K562 (cell line): ENCODE measurements at regions not wholly inside any gene's neighbourhood (a gene's known extent, or its start where the extent isn't known, plus 50 kb on each side); places are given as distances from the start of the nearest gene placed in this dataset.

Source experiments
- ATAC-seq: fragments of 200-7000 bp; cut with Tn5 transposase; 3 replicates; pipeline ENCODE4 v1.9.1; 2020; ENCODE audit warnings: moderate library complexity
- BruUV-seq: library from RNA; stranded (reverse); fragments of 400-500 nt; replicated peaks from 2 replicates; lab custom pipeline; 2021; lab: Mats Ljungman, UMichigan
- CTCF ChIA-PET: fragments of 300-600 bp; formaldehyde crosslinking; extraction: SDS; loops from one replicate; lab custom pipeline; 2021; ENCODE audit warnings: low intra/inter-chr PET ratio; lab: Yijun Ruan, JAX
- POLR2A ChIA-PET: fragments of 300-600, 350-650 bp; sonication (Branson Sonifier 250); formaldehyde crosslinking; extraction: SDS; loops from one replicate; lab custom pipeline; 2021; ENCODE audit warnings: antibody characterized with exemption, inconsistent platforms; lab: Yijun Ruan, JAX
- DNase-seq, 4 experiments: peaks; one replicate each; pipeline versions ENCODE4 v3.0.0 to v3.0.0-alpha.2; 2011 to 2018; ENCODE audit warnings: low spot score in 3 of 4, mixed read lengths in 3 of 4; ENCODE audit errors: extremely low read depth in 1 of 4
- FAIRE-seq: peaks from 2 replicates; lab custom pipeline; 2011; peaks lifted over from hg19 to GRCh38; lab: Jason Lieb, UNC
- H2AFZ ChIP-seq: 2 replicates; pipeline ENCODE4 v1.6.0; 2011; ENCODE audit warnings: low read depth, low read length, control low read depth, inconsistent platforms
- H3K27ac ChIP-seq: fragments of 200-600 bp; 3 replicates; pipeline ENCODE4 v1.8.0; 2011; ENCODE audit warnings: low read depth, mild to moderate bottlenecking, control low read depth, inconsistent platforms, low read length, moderate library complexity, mixed read lengths; ENCODE audit errors: extremely low read depth
- H3K27me3 ChIP-seq, 2 experiments: fragments of 300-600 bp in 1 of 2; 2 replicates in 1 of 2; 3 replicates in 1 of 2; pipeline versions ENCODE4 v1.6.0 to v1.8.0; 2011; ENCODE audit warnings: inconsistent platforms in 2 of 2, low read length in 2 of 2, mild to moderate bottlenecking in 1 of 2, mixed read lengths in 1 of 2, moderate library complexity in 1 of 2; ENCODE audit not compliant: control insufficient read depth in 2 of 2, insufficient read depth in 2 of 2
- H3K36me3 ChIP-seq: fragments of 300-600 bp; 3 replicates; pipeline ENCODE4 v1.8.0; 2011; ENCODE audit warnings: mild to moderate bottlenecking, low read length, inconsistent platforms; ENCODE audit not compliant: control insufficient read depth, insufficient read depth
- H3K4me1 ChIP-seq, 2 experiments: fragments of 200-600 bp in 1 of 2; replicated peaks in 1 of 2; 2 replicates in 1 of 2; 3 replicates in 1 of 2; pipeline versions ENCODE4 v1.5.1 to v1.8.0; 2011; ENCODE audit warnings: inconsistent platforms in 2 of 2, low read length in 2 of 2, mild to moderate bottlenecking in 1 of 2, mixed read lengths in 1 of 2, moderate library complexity in 1 of 2; ENCODE audit not compliant: control insufficient read depth in 2 of 2, insufficient read depth in 2 of 2
- H3K4me2 ChIP-seq: 2 replicates; pipeline ENCODE4 v1.6.1; 2011; ENCODE audit warnings: low read length, control low read depth, inconsistent platforms, mixed read lengths; ENCODE audit not compliant: insufficient read depth
- H3K4me3 ChIP-seq: fragments of 200-600 bp; sonication (generic), shearing (Covaris generic); 2 replicates; pipeline ENCODE4 v1.5.1; 2016; ENCODE audit warnings: control low read depth, inconsistent platforms
- H3K79me2 ChIP-seq: fragments of 200-600 bp; 3 replicates; pipeline ENCODE4 v1.8.0; 2011; ENCODE audit warnings: low read length, inconsistent platforms; ENCODE audit not compliant: control insufficient read depth, insufficient read depth
- H3K9ac ChIP-seq, 2 experiments: 2 replicates each; pipeline versions ENCODE4 v1.6.0 to v1.6.1; 2011; ENCODE audit warnings: low read depth in 2 of 2, low read length in 2 of 2, control low read depth in 1 of 2, inconsistent platforms in 1 of 2, mild to moderate bottlenecking in 1 of 2, mixed read lengths in 1 of 2; ENCODE audit not compliant: insufficient read depth in 1 of 2
- H3K9me1 ChIP-seq: one replicate; pipeline ENCODE4 v1.6.0; 2011; ENCODE audit warnings: inconsistent platforms, mild to moderate bottlenecking, low read length, moderate library complexity; ENCODE audit not compliant: control insufficient read depth, insufficient read depth
- H3K9me3 ChIP-seq: replicated peaks from 2 replicates; pipeline ENCODE4 v1.5.1; 2011; ENCODE audit warnings: low read depth, low read length, inconsistent platforms; ENCODE audit not compliant: control insufficient read depth, insufficient read depth
- H4K20me1 ChIP-seq: replicated peaks from 2 replicates; pipeline ENCODE4 v1.6.1; 2011; ENCODE audit warnings: low read length, inconsistent platforms, mixed read lengths; ENCODE audit not compliant: control insufficient read depth, insufficient read depth
- BCL6 ChIP-seq: fragments of 250-450 bp; sonication (Bioruptor Pico); IDR thresholded peaks from 2 replicates; pipeline ENCODE4 v1.4.0; 2020
- HCFC1 ChIP-seq: IDR thresholded peaks from 2 replicates; pipeline ENCODE4 v1.6.1; 2012; ENCODE audit warnings: low read depth, low read length, improper control_type of control experiment
- HLTF ChIP-seq: fragments of 450-650 bp; IDR thresholded peaks from 2 replicates; pipeline ENCODE4 v1.6.1; 2016
- MTA2 ChIP-seq: fragments of 450-650 bp; IDR thresholded peaks from 2 replicates; pipeline ENCODE4 v1.6.1; 2016; ENCODE audit warnings: low read depth
- POLR2AphosphoS2 ChIP-seq: IDR thresholded peaks from 2 replicates; pipeline ENCODE4 v1.6.1; 2012; ENCODE audit warnings: low read length, improper control_type of control experiment
- ZFP36 ChIP-seq: fragments of 150-350 bp; IDR thresholded peaks from 2 replicates; pipeline ENCODE4 v1.6.1; 2018; ENCODE audit warnings: low read length, low read depth; ENCODE audit not compliant: partially characterized antibody
- ZNF134 ChIP-seq: fragments of 250-450 bp; sonication (Bioruptor Pico); conservative IDR thresholded peaks from 2 replicates; pipeline ENCODE4 v1.4.0; 2020
- ZNF140 ChIP-seq: fragments of 250-450 bp; sonication (Bioruptor Pico); IDR thresholded peaks from 2 replicates; pipeline ENCODE4 v1.8.0; 2021; ENCODE audit warnings: moderate library complexity, mild to moderate bottlenecking, inconsistent platforms
- ZNF175 ChIP-seq: fragments of 200-800 bp; sonication (Bioruptor generic); IDR thresholded peaks from 2 replicates; pipeline ENCODE4 v1.6.1; 2016; ENCODE audit warnings: low read depth, mild to moderate bottlenecking, missing genetic modification characterization, missing compliant biosample characterization
- ZNF277 ChIP-seq: fragments of 250-450 bp; sonication (Bioruptor Pico); IDR thresholded peaks from 2 replicates; pipeline ENCODE4 v1.8.0; 2022; ENCODE audit warnings: inconsistent platforms, mild to moderate bottlenecking, moderate library complexity, borderline replicate concordance
- ZNF76 ChIP-seq: fragments of 250-450 bp; sonication (Bioruptor Pico); IDR thresholded peaks from 2 replicates; pipeline ENCODE4 v1.4.0; 2020; ENCODE audit warnings: mild to moderate bottlenecking, moderate library complexity, borderline replicate concordance
- WGBS: fragments of 100-300 bp; shearing (Covaris generic); methylation state at CpG from one replicate; pipeline ENCODE4 v1.1.6; 2016; ENCODE audit warnings: low coverage, mixed read lengths; ENCODE audit not compliant: insufficient coverage; ENCODE audit errors: missing lambda C conversion rate; 5-methylcytosine and 5-hydroxymethylcytosine counted together
- in situ Hi-C: fragments of 300-500 bp; cut with MboI; formaldehyde crosslinking; loops from 4 replicates; pipeline ENCODE4 v1.15.0; 2018; ENCODE audit warnings: inconsistent platforms, mixed read lengths
- intact Hi-C: fragments of 100-400 bp; cut with micrococcal nuclease; formaldehyde crosslinking; loops from 2 replicates; pipeline ENCODE4 v1.14.2; 2022

- no TSS peak for BruUV-seq
Measured at GRCh38 chr1:83631851-83632250, 367.1 kb downstream of the TTLL7 start.

More at GRCh38 chr1:83631851-83632250, 367.1 kb downstream of the TTLL7 start:
- Histone ChIP-seq H3K9me3 (no peaks in the 10 kb centered on the region), H3K9ac (no peak overlapping the region), H3K36me3 (no peaks in the 10 kb centered on the region), H2AFZ (no peak overlapping the region), H3K4me2 (no peak overlapping the region), H4K20me1 (no peaks in the 10 kb centered on the region), H3K27ac (no peak overlapping the region)
- in situ Hi-C loops (no loop called here), intact Hi-C loops (no loop called here)
- WGBS: 1% methylated on average over 6 of the region's 6 CpGs
- DNase-seq: no peak
- POLR2A ChIA-PET: no interaction called here
- no peak for TF ChIP-seq ZNF277 (CRISPR knock-in tag)
- no peak for TF ChIP-seq HLTF
- no peak for TF ChIP-seq MTA2
- no peak for TF ChIP-seq BCL6 (CRISPR knock-in tag)
- TF ChIP-seq ZNF134: no peak
- no peak for TF ChIP-seq ZNF175 (CRISPR knock-in tag)
- no peak for TF ChIP-seq HCFC1
- no peak for TF ChIP-seq POLR2AphosphoS2
- no peak for TF ChIP-seq ZNF140 (CRISPR knock-in tag)
- no peak for TF ChIP-seq ZFP36
- no peak for TF ChIP-seq ZNF76
- TF ChIP-seq, all 486 proteins: peak for 0
- no peaks in the 10 kb centered on the region for H3K79me2 ChIP-seq
- H3K4me3 ChIP-seq: no peak overlapping the region
- no peak for ATAC-seq
- H3K27me3 ChIP-seq: no peaks in the 10 kb centered on the region
- CTCF ChIA-PET: no interaction called here
- FAIRE-seq: no peak
- H3K4me1 ChIP-seq: no peaks in the 10 kb centered on the region
- no peaks in the 10 kb centered on the region for H3K9me1 ChIP-seq
